ENCODE measurements at regions not wholly inside any gene's neighbourhood (a gene's known extent, or its start where the extent isn't known, plus 50 kb on each side); places are given as distances from the start of the nearest gene placed in this dataset.
"Not testable (repeated sequence)": the region's sequence is repeated elsewhere in the genome, so short reads cannot be mapped to it uniquely, and the experiment has no call there.

GRCh38 chr5:82434696-82435660 lies 156.8 kb upstream of the RPS23 start:
- DNase-seq (ENCODE audit: low read depth, low spot score): peak; percentile 51

GRCh38 chr5:82426464-82427154 lies 148.5 kb upstream of the RPS23 start:
- no peak for DNase-seq (ENCODE audit: low read depth, low spot score)

GRCh38 chr5:82425591-82425990 lies 147.4 kb upstream of the RPS23 start:
- no peak for DNase-seq (ENCODE audit: low read depth, low spot score)

- DNase-seq (ENCODE audit: low read depth, low spot score): no peak
Observed at GRCh38 chr5:82424211-82424610, 146.1 kb upstream of the RPS23 start.

- no peak for DNase-seq (ENCODE audit: low read depth, low spot score)
Observed at GRCh38 chr5:82422751-82423181, 144.6 kb upstream of the RPS23 start.

GRCh38 chr5:82422001-82422740 lies 144.0 kb upstream of the RPS23 start:
- peak; percentile 12 for DNase-seq (ENCODE audit: low read depth, low spot score)

DNA sequence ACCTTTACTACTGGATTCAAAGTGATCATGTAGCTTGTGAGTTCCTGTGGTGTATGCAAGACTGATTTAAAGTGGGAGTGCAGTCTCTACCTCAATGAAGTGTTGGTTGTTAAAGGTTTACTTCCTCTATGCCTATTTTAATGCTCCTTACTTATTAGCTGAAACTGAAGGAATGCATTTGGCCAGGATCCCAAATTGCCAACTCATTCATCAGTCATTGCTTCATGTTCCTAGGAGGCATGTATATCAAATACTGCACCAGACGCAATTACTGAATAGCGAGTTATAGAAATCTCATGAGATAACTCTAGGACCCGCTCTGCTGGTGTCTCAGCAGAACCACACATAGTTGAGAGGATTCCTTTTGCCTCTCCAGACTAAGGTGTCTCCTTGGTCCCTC lies 143.0 kb upstream of the RPS23 start:
- no peak for DNase-seq (ENCODE audit: low read depth, low spot score)

- not testable (repeated sequence) for DNase-seq (ENCODE audit: low read depth, low spot score)
Observed at GRCh38 chr5:82420524-82420923, 142.4 kb upstream of the RPS23 start.

GRCh38 chr5:82419559-82420332 lies 141.6 kb upstream of the RPS23 start:
- peak; percentile 9 for DNase-seq (ENCODE audit: low read depth, low spot score)

- DNase-seq (ENCODE audit: low read depth, low spot score): no peak
Observed at GRCh38 chr5:82418608-82418950, 140.4 kb upstream of the RPS23 start.

DNA sequence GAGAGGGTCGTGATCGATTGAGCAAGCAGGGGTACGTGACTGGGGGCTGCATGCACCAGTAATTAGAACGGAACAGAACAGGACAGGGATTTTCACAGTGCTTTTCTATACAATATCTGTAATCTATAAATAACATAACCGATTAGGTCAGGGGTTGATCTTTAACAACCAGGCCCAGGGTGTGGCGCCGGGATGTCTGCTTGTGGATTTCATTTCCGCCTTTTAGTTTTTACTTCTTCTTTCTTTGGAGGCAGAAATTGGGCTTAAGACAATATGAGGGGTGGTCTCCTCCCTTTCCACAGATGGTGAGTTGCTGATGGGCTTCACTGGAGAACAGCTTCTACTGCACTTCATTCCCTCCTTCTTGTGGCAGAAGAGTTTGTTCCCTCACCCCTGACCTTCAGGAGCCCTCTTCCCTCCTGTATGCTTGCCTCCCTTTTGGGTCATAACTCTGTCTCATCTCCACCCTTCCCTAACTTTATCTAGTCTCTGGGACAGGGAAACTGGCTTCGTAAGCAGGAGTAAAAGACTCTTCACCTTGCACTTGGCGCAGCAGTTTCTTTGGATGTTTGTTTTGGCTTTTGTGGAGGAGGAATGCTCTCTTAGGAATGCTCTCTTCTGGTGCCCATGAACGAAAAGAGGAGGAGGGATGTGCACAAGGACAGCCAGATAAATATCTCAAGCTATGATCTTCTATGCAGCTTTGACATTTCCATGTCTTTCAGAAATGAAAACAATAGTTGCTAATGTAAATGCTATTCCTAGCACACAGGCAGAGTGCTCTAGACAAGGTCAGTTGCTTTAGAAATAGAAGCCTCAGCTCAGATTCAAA lies 139.8 kb upstream of the RPS23 start:
- no peak for DNase-seq (ENCODE audit: low read depth, low spot score)

DNA sequence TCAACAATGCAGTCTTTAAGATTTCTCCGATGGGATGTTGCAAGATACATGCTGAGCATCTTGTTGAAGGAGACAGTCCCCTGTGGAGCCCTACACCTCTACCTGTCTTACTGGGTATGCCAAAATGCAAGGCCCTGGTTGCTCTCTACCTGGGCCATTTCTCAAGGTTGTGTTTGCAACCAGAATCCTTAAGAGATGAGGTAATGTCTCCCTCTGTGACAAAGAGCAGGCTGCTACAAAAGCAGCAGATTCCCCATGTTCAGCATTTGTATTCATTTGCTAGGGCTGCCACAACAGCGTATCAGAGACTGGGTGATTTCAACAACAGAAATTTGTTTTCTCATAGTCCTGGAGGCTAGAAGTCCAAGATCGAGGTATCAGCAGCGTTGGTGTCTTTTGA lies 138.4 kb upstream of the RPS23 start:
- DNase-seq (ENCODE audit: low read depth, low spot score): peak; percentile 13

DNA sequence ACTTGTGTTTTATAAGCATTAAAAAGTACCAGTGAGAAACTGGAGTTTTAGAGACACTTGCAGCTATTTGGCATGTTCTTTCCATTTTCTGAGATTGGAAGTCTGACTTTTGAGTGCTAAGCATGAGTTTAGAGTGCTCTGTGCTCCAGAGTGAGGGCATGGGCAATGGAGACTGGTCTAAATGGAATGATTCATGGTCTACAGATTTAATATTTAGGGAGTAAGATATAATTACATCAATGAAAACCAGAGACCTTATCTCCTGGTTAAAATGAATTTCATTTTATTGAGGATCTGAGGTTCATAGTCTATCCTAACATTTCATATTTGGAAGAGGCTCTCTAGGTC lies 135.9 kb upstream of the RPS23 start:
- DNase-seq (ENCODE audit: low read depth, low spot score): no peak

DNA sequence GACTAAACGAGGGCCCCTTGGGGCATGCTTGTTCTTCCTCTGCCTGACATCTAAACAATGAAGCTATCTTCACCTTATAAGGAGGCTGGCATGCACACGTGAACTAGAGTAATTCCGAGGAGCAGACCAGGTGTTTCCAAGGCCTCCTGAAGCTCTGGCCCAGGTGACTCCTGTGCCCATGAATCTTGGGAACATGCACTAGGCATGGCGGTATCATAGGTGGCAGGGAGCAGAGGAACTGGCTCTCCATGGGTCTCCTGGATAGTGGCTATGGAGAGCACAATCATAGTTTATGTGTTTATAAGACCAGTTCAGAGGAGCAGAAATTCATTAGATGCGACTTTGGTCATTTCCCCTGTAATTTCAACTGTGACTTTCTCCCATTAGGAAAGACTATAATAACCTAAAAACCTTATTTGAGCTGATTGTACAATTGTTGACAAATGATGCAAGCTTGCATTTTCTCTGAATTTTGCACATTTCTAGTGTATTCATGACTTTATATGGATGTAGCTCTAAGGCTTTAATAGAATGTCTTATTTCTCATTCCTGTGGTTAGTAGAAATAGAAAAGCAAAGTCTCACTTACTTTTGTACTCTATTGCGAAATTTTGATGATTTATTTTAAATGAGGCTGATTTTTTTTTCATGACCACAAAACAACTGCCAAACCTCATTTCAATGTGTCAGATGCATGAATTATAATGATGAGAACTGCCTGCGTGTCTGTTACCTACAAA lies 135.3 kb upstream of the RPS23 start:
- DNase-seq (ENCODE audit: low read depth, low spot score): no peak

DNA sequence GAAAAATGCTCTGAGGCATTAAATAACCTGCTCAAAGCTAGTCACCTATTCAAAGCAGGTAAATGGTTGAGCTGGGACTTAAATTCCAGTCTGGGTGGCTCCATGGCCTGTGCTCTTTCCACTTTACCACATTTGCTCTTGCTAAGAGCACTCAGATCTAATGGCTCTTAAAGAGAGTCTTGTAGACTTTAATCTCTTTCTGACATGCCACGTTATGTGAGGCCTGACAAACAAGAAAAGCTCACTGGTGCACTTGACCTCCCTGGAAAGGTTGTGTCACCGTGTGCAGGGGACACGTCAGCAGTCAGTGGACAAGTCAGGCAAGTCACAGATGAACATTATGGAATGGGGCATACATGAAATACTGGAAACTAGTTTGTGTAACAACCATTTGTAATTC lies 129.9 kb upstream of the RPS23 start:
- no peak for DNase-seq (ENCODE audit: low read depth, low spot score)

GRCh38 chr5:82406205-82406773 lies 128.1 kb upstream of the RPS23 start:
- peak; percentile 78 for DNase-seq (ENCODE audit: low read depth, low spot score)

GRCh38 chr5:82405618-82406204 lies 127.6 kb upstream of the RPS23 start:
- no peak for DNase-seq (ENCODE audit: low read depth, low spot score)

GRCh38 chr5:82405161-82405560 lies 127.0 kb upstream of the RPS23 start:
- DNase-seq (ENCODE audit: low read depth, low spot score): no peak

- no peak for DNase-seq (ENCODE audit: low read depth, low spot score)
Observed at GRCh38 chr5:82404382-82404945, 126.3 kb upstream of the RPS23 start.
